GM12891 (cell line): ENCODE measurements at regions not wholly inside any gene's neighbourhood (a gene's known extent, or its start where the extent isn't known, plus 50 kb on each side); places are given as distances from the start of the nearest gene placed in this dataset.

ENCODE experiments used
- DNase-seq: peaks from one replicate; pipeline ENCODE4 v3.0.0; 2011; ENCODE audit warnings: low spot score; ENCODE audit not compliant: insufficient read length
- FAIRE-seq: peaks from 2 replicates; lab custom pipeline; 2011; peaks lifted over from hg19 to GRCh38; lab: Jason Lieb, UNC
- PAX5 ChIP-seq: IDR thresholded peaks from 2 replicates; pipeline ENCODE4 v1.6.1; 2011; ENCODE audit warnings: low read length, moderate library complexity, mild to moderate bottlenecking; ENCODE audit not compliant: insufficient read depth, severe bottlenecking
- POLR2A ChIP-seq: IDR thresholded peaks from 2 replicates; pipeline ENCODE4 v1.6.1; 2011; ENCODE audit warnings: low read depth, low read length, control low read depth
- POLR2AphosphoS5 ChIP-seq: IDR thresholded peaks from 2 replicates; pipeline ENCODE4 v1.6.1; 2011; ENCODE audit warnings: low read depth, low read length, control low read depth
- POU2F2 ChIP-seq: IDR thresholded peaks from 2 replicates; pipeline ENCODE4 v1.6.1; 2011; ENCODE audit warnings: low read depth, mild to moderate bottlenecking, control low read depth, low read length, moderate library complexity
- SPI1 ChIP-seq: IDR thresholded peaks from 2 replicates; pipeline ENCODE4 v1.6.1; 2011; ENCODE audit warnings: low read depth, low read length, control low read depth
- TAF1 ChIP-seq: IDR thresholded peaks from 2 replicates; pipeline ENCODE4 v1.6.1; 2011; ENCODE audit warnings: low read depth, low read length, control low read depth

DNA sequence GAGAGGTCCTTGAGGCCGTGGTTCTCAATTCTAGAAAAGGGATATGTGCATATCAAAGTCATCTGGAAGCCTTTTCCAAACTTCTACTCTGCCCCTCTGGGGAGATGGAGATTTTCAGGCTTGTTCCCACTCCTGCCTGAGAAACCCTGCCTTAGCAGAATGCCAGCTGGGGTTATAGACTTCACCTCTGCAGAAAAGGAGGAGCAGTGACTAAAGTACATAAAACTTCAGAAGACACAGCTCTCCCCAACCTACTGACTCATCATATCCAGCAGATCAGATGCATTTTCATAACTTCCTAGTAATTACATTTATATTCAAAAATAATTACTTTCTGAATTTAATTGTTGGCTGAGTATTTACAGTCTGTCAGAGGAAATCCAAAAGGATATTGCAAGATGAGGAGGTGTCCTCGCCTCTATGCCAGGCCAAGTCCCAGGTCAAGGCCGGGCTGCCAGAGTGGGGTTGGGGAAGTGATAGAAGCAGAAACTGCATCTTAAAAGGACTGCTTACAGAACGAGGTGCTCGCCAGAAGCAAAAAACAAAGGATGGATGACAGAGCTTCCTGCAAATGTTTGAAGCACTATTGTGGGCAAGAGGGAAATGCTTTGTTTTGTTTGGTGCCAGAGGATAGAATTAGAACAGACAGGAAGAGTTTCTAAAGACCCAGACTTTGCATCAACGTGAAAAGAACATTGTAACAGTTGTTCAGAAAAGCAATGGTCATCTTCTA is 75.6 kb upstream of the APCDD1 start:
- DNase-seq: no peak
- TF ChIP-seq POU2F2: no peak
- TF ChIP-seq SPI1: no peak
- TF ChIP-seq TAF1: no peak
- TF ChIP-seq PAX5: no peak
- no peak for TF ChIP-seq POLR2A
- no peak for TF ChIP-seq POLR2AphosphoS5
- no peak for FAIRE-seq

DNA sequence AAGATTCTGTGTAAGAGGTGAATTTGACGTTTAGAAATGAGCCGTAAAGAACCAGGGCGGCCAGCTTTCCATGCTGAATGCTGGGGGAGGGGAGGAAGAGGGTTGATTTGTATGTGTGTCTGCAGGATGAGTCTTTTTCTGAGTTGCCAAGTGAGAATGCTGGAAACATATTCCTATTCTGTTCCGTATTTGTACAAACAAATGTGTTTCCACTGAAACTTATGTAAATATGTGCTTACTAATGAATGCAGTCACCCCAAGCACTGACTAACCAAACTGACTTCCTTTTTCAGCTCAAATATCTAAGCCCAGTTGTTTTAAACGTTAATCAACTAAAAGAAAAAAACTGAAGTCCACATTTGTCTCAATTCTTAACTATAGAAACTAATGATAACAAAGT is 74.9 kb upstream of the APCDD1 start:
- DNase-seq: no peak
- no peak for FAIRE-seq
- TF ChIP-seq TAF1: no peak
- TF ChIP-seq SPI1: no peak
- TF ChIP-seq POLR2A: no peak
- no peak for TF ChIP-seq POLR2AphosphoS5
- TF ChIP-seq PAX5: no peak
- no peak for TF ChIP-seq POU2F2

GRCh38 chr18:10381516-10381915 is 72.9 kb upstream of the APCDD1 start:
- TF ChIP-seq POU2F2 (no peak), PAX5 (no peak), SPI1 (no peak), TAF1 (no peak), POLR2A (no peak), POLR2AphosphoS5 (no peak)
- DNase-seq (no peak), FAIRE-seq (no peak)

DNA sequence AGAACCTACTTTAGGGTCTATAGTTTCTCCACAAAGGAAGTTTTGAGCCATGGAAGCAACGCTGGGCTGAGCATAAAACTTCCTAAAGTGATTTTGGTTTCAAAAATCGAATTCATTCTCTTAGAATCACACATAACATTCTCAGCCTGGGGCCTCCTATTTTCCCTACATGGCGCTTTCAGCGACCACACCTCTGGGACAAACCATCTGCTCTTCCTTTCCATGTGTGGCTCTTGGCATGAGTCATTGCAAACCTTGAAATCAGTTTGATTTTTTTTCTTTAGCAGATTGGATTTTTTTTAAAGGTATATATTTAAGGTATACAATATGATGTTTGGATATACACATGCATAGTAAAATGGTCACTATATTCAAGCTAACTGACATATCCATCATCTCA is 72.5 kb upstream of the APCDD1 start:
- TF ChIP-seq SPI1 (no peak), PAX5 (no peak), TAF1 (no peak), POLR2A (no peak), POU2F2 (no peak), POLR2AphosphoS5 (no peak)
- FAIRE-seq: no peak
- DNase-seq: no peak

GRCh38 chr18:10386049-10386448 is 68.4 kb upstream of the APCDD1 start:
- FAIRE-seq (no peak), DNase-seq (no peak)
- TF ChIP-seq POU2F2 (no peak), PAX5 (no peak), POLR2A (no peak), POLR2AphosphoS5 (no peak), SPI1 (no peak)

DNA sequence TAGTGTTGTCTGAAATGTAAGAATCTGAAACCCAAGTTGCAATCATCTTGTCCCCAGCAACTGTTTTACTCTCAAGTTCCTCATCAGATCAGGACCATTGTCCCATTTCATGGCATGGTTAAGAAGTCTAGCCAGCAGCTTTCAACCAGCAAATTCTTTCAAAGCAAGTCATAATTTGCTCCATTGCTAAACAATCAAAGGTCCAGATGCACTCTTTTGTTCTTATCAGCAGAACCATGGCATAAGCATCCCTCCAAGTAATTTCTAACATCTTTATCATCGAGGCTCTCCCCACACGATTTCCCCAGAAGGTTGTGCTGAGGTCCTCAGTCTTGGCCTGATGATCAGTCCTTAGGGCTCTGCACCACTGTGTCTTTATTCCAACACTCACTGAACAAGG is 67.5 kb upstream of the APCDD1 start:
- DNase-seq: no peak
- TF ChIP-seq POLR2A (no peak), POU2F2 (no peak), SPI1 (no peak), PAX5 (no peak), TAF1 (no peak), POLR2AphosphoS5 (no peak)
- FAIRE-seq: no peak

DNA sequence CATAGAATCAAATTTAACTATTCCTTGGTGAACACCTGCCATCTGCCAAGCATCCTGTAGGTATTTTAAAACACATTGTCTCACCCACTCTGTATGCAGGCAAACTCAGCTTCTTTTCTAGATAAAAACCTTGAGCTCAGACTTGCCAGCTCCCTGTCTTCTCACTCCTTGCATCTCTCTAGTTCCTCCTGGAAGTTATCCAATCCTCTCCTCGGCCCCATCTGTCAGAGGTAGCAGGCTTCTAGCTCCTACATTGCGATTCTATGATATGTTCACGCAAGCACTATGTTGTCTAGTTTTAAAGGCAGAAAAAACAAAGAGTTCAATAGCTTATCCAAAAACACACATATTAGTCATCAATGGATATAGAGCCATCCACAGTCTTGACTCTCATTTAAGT is 67.0 kb upstream of the APCDD1 start:
- FAIRE-seq (no peak), DNase-seq (no peak)
- TF ChIP-seq POLR2AphosphoS5: no peak
- no peak for TF ChIP-seq POLR2A
- TF ChIP-seq POU2F2: no peak
- no peak for TF ChIP-seq SPI1
- TF ChIP-seq TAF1: no peak
- no peak for TF ChIP-seq PAX5

DNA sequence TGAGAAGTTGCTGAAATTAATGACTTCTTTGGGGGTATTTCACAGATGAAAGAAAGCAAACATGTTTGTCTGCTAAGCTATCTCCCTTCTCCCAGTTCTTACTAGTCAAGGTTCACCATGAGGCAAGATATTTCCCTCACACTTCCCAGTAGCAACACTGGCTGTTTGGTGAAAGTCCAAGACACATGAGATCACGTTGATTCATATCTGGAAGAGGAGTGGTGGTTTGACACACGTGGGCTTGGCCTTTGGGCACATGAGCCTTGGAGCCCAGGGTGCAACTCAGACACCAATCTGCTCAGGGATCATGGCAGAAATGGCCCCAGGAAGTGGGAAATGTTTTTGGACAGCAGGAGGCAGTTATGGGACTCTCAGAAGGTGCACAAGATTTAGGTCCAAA is 66.1 kb upstream of the APCDD1 start:
- FAIRE-seq (no peak), DNase-seq (no peak)
- TF ChIP-seq PAX5 (no peak), POU2F2 (no peak), POLR2A (no peak), SPI1 (no peak), POLR2AphosphoS5 (no peak), TAF1 (no peak)

DNA sequence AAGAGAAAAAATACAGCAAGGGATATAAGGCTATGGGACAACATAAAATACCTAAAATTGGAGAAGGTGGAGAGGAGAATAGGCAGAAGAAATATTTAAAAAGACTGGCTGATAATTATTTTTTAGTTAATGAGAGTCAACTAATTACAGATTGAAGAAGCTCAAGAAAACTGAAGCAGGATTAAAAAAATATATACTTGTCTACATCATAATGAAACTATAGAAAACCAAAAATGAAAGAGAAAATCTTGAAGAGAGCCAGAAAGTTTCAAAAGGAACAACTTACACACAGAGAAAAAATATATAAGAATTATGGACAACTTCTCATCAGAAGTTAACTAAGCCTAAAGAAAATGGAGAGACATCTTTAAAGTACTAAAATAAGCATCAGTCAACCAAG is 62.9 kb upstream of the APCDD1 start:
- no peak for DNase-seq
- no peak for FAIRE-seq
- TF ChIP-seq POLR2A (no peak), POLR2AphosphoS5 (no peak), PAX5 (no peak), TAF1 (no peak), POU2F2 (no peak), SPI1 (no peak)

DNA sequence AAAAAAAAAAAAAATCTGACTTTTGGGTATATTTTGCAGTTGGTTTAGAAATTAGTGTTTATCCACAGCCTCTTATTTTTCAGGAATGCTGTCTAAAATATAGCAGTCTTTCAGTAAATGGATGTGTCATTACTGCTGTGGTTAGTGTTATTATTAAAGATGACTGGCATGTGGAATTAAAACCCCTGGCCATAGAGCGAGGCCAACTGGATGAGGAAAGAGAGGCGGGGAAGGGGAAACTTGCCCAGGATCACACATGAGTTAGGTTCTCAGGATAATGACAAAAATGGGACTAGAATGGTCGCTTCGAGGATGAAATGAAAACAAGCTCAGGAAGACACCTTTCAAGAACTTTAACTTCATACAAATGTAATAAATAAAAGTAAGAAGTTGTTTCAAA is 57.4 kb upstream of the APCDD1 start:
- no peak for DNase-seq
- TF ChIP-seq SPI1: no peak
- no peak for TF ChIP-seq POU2F2
- TF ChIP-seq PAX5: no peak
- no peak for TF ChIP-seq POLR2A
- TF ChIP-seq POLR2AphosphoS5: no peak
- TF ChIP-seq TAF1: no peak
- FAIRE-seq: no peak
